Colonic mucosa (tissue), 4 donors: ENCODE measurements at regions not wholly inside any gene's neighbourhood (a gene's known extent, or its start where the extent isn't known, plus 50 kb on each side); places are given as distances from the start of the nearest gene placed in this dataset.
"Not testable (repeated sequence)": the region's sequence is repeated elsewhere in the genome, so short reads cannot be mapped to it uniquely, and the experiment has no call there.

Experiments
- DNase-seq: peaks from one replicate; pipeline ENCODE4 v3.0.0-alpha.2; 2020
- H3K27ac ChIP-seq: fragments of 200-600 bp; one replicate; pipeline ENCODE4 v1.8.0; 2021
- H3K27me3 ChIP-seq: fragments of 200-600 bp; one replicate; pipeline ENCODE4 v1.8.0; 2021
- H3K36me3 ChIP-seq: fragments of 200-600 bp; one replicate; pipeline ENCODE4 v1.8.0; 2021
- H3K4me1 ChIP-seq: fragments of 200-600 bp; one replicate; pipeline ENCODE4 v1.8.0; 2021; ENCODE audit warnings: mild to moderate bottlenecking
- H3K4me3 ChIP-seq: fragments of 200-600 bp; one replicate; pipeline ENCODE4 v1.8.0; 2021
- H3K9ac ChIP-seq, 2 donors: one replicate each; pipeline ENCODE4 v1.7.0; 2013; ENCODE audit warnings: control low read depth in 2 of 2, low read depth in 2 of 2, low read length in 2 of 2
- H3K9me3 ChIP-seq: fragments of 200-600 bp; one replicate; pipeline ENCODE4 v1.8.0; 2021
- CTCF ChIP-seq: fragments of 200-600 bp; IDR thresholded peaks from one replicate; pipeline ENCODE4 v1.8.0; 2022; ENCODE audit warnings: antibody characterized with exemption, mild to moderate bottlenecking
- intact Hi-C: fragments of 100-400 bp; cut with DNase I; formaldehyde crosslinking; loops from one replicate; pipeline ENCODE4 v1.14.1; 2022
- donor health status: healthy.
- donor health status: DM: no; HTN: no; CAD: no.
- donor health status: DM: no; HTN: no; CAD: no.

- H3K9ac ChIP-seq = no peak overlapping the region
- H3K27ac ChIP-seq = no peak overlapping the region
- no peak overlapping the region for H3K4me3 ChIP-seq
- H3K4me1 ChIP-seq = no peaks in the 10 kb centered on the region
- H3K36me3 ChIP-seq = no peaks in the 10 kb centered on the region
- intact Hi-C loops = no loop called here
- no peak for DNase-seq
- no peaks in the 10 kb centered on the region for H3K27me3 ChIP-seq
- no peaks in the 10 kb centered on the region for H3K9me3 ChIP-seq
- TF ChIP-seq CTCF = no peak
Observed at GRCh38 chr17:20733923-20734322, 154.4 kb downstream of the CDRT15L2 start.

GRCh38 chr17:20735796-20736195 lies 156.3 kb downstream of the CDRT15L2 start:
- intact Hi-C loops = no loop called here
- Histone ChIP-seq H3K4me3 (no peak overlapping the region), H3K36me3 (no peaks in the 10 kb centered on the region), H3K27me3 (no peaks in the 10 kb centered on the region), H3K9me3 (no peaks in the 10 kb centered on the region), H3K27ac (no peak overlapping the region), H3K4me1 (no peaks in the 10 kb centered on the region), H3K9ac (no peak overlapping the region)
- no peak for DNase-seq
- TF ChIP-seq CTCF = no peak

- H3K9ac ChIP-seq, DNase-seq, H3K4me1 ChIP-seq, H3K27ac ChIP-seq, intact Hi-C loops, H3K27me3 ChIP-seq, H3K36me3 ChIP-seq, H3K9me3 ChIP-seq, H3K4me3 ChIP-seq: not testable (repeated sequence)
Observed at GRCh38 chr17:20737636-20738035, 158.1 kb downstream of the CDRT15L2 start.

- no peak overlapping the region for H3K27ac ChIP-seq
- no peak overlapping the region for H3K9ac ChIP-seq
- no peaks in the 10 kb centered on the region for H3K4me1 ChIP-seq
- H3K27me3 ChIP-seq = no peaks in the 10 kb centered on the region
- no peaks in the 10 kb centered on the region for H3K36me3 ChIP-seq
- no peaks in the 10 kb centered on the region for H3K9me3 ChIP-seq
- H3K4me3 ChIP-seq = no peak overlapping the region
- intact Hi-C loops = no loop called here
- DNase-seq = no peak
- TF ChIP-seq CTCF = no peak
Observed at GRCh38 chr17:20771104-20771503, 191.6 kb downstream of the CDRT15L2 start.

- H3K36me3 ChIP-seq = no peaks in the 10 kb centered on the region
- intact Hi-C loops = no loop called here
- TF ChIP-seq CTCF = no peak
- no peak overlapping the region for H3K9ac ChIP-seq
- no peak overlapping the region for H3K27ac ChIP-seq
- H3K4me1 ChIP-seq = no peaks in the 10 kb centered on the region
- no peaks in the 10 kb centered on the region for H3K9me3 ChIP-seq
- no peaks in the 10 kb centered on the region for H3K27me3 ChIP-seq
- no peak for DNase-seq
- H3K4me3 ChIP-seq = no peak overlapping the region
Observed at GRCh38 chr17:20774472-20775135, 195.1 kb downstream of the CDRT15L2 start.

GRCh38 chr17:20775331-20775730 lies 195.8 kb downstream of the CDRT15L2 start:
- intact Hi-C loops = no loop called here
- no peaks in the 10 kb centered on the region for H3K4me1 ChIP-seq
- H3K27me3 ChIP-seq = no peaks in the 10 kb centered on the region
- H3K9ac ChIP-seq = no peak overlapping the region
- no peaks in the 10 kb centered on the region for H3K9me3 ChIP-seq
- no peak for TF ChIP-seq CTCF
- H3K4me3 ChIP-seq = no peak overlapping the region
- H3K27ac ChIP-seq = no peak overlapping the region
- H3K36me3 ChIP-seq = no peaks in the 10 kb centered on the region
- DNase-seq = no peak
